Fibroblast of peridontal ligament (primary cell): ENCODE measurements at regions not wholly inside any gene's neighbourhood (a gene's known extent, or its start where the extent isn't known, plus 50 kb on each side); places are given as distances from the start of the nearest gene placed in this dataset.

ENCODE experiments used
- DNase-seq: peaks from one replicate; pipeline ENCODE4 v3.0.0-alpha.2; 2010; ENCODE audit errors: extremely low read depth

GRCh38 chr2:762646-763045 lies 85.4 kb upstream of the TMEM18 start:
- DNase-seq, result no peak

GRCh38 chr2:761384-761783 lies 84.2 kb upstream of the TMEM18 start:
- DNase-seq, result no peak

- no peak for DNase-seq
Measured at GRCh38 chr2:760001-760400, 82.8 kb upstream of the TMEM18 start.

- no peak for DNase-seq
Measured at GRCh38 chr2:758073-758820, 81.0 kb upstream of the TMEM18 start.

GRCh38 chr2:753123-753522 lies 75.9 kb upstream of the TMEM18 start:
- no peak for DNase-seq

- no peak for DNase-seq
Measured at GRCh38 chr2:751474-751873, 74.3 kb upstream of the TMEM18 start.

- no peak for DNase-seq
Measured at GRCh38 chr2:750628-751027, 73.4 kb upstream of the TMEM18 start.

- DNase-seq, result no peak
Measured at GRCh38 chr2:747762-748351, 70.7 kb upstream of the TMEM18 start.

GRCh38 chr2:746697-747096 lies 69.5 kb upstream of the TMEM18 start:
- DNase-seq, result no peak

GRCh38 chr2:744088-744487 lies 66.9 kb upstream of the TMEM18 start:
- DNase-seq, result no peak

- no peak for DNase-seq
Measured at GRCh38 chr2:742221-742620, 65.0 kb upstream of the TMEM18 start.

GRCh38 chr2:741195-741496 lies 63.9 kb upstream of the TMEM18 start:
- DNase-seq, result no peak

GRCh38 chr2:740322-741194 lies 63.4 kb upstream of the TMEM18 start:
- DNase-seq, result peak; percentile 63

GRCh38 chr2:739864-740321 lies 62.7 kb upstream of the TMEM18 start:
- DNase-seq, result peak; percentile 16

- no peak for DNase-seq
Measured at GRCh38 chr2:736939-737338, 59.7 kb upstream of the TMEM18 start.

GRCh38 chr2:735670-736218 lies 58.5 kb upstream of the TMEM18 start:
- no peak for DNase-seq

GRCh38 chr2:734496-734895 lies 57.3 kb upstream of the TMEM18 start:
- no peak for DNase-seq

GRCh38 chr2:733495-733894 lies 56.3 kb upstream of the TMEM18 start:
- DNase-seq, result no peak

- no peak for DNase-seq
Measured at GRCh38 chr2:733001-733400, 55.8 kb upstream of the TMEM18 start.

- no peak for DNase-seq
Measured at GRCh38 chr2:731711-732110, 54.5 kb upstream of the TMEM18 start.

- no peak for DNase-seq
Measured at GRCh38 chr2:729376-729861, 52.2 kb upstream of the TMEM18 start.

- DNase-seq, result no peak
Measured at GRCh38 chr2:728165-728564, 51.0 kb upstream of the TMEM18 start.
